Mucosa of gallbladder (tissue), 1 donor: ENCODE measurements at regions not wholly inside any gene's neighbourhood (a gene's known extent, or its start where the extent isn't known, plus 50 kb on each side); places are given as distances from the start of the nearest gene placed in this dataset.
"Not testable (repeated sequence)": the region's sequence is repeated elsewhere in the genome, so short reads cannot be mapped to it uniquely, and the experiment has no call there.

Source experiments
- DNase-seq: peaks from one replicate; pipeline ENCODE4 v3.0.0-alpha.2; 2020; ENCODE audit warnings: low spot score
- donor health status: DM: no; HTN: no; CAD: no.

GRCh38 chr15:95606551-95606950 lies 723.9 kb upstream of the NR2F2 start:
- no peak for DNase-seq

DNA sequence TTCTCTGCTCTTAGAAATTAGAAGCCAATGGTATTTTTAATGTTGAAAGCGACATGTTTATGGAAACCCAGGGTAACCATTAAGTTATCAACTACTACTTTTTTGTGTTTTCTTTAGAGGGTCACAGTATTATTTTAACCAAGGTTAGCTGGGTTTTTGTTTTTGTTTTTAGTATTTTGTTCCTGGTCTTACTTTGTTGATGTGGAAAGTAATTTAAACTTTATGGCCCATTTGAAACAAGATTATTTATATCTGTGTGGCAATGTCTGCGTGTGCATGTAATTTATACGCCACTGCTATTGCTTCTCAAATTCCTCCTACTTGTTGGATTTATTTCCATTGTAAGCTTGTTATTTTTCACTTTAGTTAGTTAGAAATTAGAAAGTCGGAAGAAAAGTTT lies 722.1 kb upstream of the NR2F2 start:
- no peak for DNase-seq

DNA sequence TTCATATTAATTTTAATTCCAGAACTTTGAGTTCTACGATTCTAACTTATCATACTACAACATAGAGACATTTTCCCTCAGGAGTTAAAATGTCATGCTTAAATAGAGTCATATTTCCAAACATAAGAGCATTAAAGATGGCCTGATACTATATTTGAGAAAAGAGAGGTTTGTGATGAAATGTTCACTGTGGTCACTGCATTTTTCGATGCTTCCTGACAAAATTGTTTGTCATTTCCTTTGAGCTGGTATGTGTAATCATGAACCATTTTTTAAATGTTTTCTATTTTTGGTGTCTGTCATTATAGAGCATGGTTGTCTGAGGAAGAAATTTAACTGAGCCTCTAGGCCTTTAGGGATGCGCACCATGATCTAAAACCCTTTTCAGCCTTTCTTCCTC lies 721.4 kb upstream of the NR2F2 start:
- DNase-seq: no peak

- no peak for DNase-seq
These were observed 719.6 kb upstream of the NR2F2 start for GRCh38 chr15:95610945-95611344.

- no peak for DNase-seq
These were observed 715.1 kb upstream of the NR2F2 start for GRCh38 chr15:95615436-95615835.

DNA sequence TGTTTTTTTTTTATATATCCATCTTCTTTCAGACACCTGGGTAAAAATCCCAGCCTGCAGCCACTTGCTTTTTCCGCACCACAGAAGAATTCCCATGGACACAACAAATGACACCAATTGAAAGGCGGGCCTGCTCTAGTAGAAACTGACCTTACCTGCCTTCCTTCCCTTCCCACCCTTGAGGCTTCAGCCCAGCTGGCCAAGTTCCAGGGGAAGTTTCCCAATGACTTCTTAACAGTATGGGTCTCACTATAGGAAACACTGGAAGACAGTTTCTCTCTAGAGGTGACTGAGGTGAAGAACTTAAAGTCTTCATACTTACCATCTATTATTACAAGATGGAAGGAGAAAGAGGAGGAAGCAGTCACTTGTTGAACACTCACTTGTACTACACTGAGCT lies 714.2 kb upstream of the NR2F2 start:
- DNase-seq: no peak

- no peak for DNase-seq
These were observed 709.4 kb upstream of the NR2F2 start for GRCh38 chr15:95620934-95621579.

- no peak for DNase-seq
These were observed 707.7 kb upstream of the NR2F2 start for GRCh38 chr15:95622843-95623242.

DNA sequence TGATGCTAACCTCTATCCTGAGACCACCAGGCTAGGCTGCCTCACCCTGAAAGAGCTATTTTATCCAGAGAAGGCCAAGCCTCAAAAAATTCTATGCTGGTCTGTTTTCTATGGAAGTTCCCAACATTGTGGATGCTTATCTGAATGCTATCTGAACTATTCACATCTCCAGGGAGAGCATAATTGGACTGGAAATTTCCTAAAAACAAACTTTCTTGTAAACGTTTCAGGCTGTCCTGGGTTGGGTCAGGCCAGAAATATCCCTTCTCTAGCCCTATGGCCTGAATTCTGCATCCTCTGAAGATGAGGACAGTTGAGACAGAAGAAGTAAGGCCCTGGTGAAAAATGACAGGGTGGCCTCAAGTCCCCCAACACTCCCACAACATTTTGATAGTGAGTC lies 706.4 kb upstream of the NR2F2 start:
- no peak for DNase-seq

- DNase-seq: no peak
These were observed 705.7 kb upstream of the NR2F2 start for GRCh38 chr15:95624616-95625361.

DNA sequence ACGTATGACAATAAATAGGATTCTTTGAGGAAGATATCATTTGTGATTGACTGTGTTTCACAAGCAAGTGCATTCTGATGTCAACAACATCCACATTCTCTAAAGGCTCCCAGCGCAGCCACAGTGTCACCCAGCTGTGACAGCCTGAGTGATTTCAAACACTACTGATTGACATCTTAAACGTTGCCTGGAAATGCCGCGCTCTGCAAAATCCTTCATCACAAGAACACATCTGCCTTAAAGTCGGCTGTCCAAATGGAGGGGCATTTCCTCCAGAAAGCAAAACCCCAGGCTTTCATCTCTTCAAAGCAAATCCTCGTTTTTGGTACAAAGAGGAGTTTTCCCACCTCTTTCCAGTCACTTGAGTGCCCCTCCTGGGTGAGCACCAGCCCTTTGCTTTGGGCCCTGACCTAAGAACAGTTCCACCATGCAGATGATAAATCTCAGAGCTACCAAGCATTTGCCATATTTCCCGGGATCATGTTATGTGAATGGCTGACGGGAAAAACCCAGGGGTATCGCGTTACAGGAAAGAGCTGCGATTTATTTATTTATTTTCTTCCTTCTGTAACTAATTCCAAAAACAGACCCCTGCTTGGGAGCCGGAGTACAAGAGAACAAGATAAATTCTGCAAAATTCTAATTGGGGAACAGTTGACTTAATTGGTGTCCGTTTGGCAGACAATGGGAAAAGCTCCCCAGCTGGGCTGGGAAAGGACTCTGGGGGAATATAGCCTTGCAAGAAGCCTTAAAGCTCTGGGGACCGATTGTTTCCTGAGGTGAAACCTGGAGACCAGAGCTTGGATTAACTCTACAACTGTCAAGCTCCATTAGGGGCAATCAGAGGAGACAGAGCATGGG lies 703.8 kb upstream of the NR2F2 start:
- no peak for DNase-seq

GRCh38 chr15:95629503-95630168 lies 700.9 kb upstream of the NR2F2 start:
- DNase-seq: no peak

DNA sequence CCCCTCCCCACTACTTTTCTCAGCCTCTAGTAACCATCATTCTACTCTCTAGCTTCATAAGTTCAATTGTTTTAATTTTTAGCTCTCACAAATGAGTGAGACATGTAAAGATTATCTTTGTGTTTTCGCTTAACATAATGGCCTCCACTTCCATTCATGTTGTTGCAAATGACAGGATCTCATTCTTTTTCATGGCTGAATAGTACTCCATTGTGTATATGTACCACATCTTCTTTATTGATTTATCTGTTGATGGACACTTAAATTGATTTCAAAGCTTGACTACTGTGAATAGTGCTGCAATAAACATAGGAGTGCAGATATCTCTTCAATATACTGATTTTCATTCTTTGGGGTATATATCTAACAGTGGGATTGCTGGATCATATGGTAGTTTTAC lies 699.8 kb upstream of the NR2F2 start:
- no peak for DNase-seq

GRCh38 chr15:95635666-95636065 lies 694.8 kb upstream of the NR2F2 start:
- DNase-seq: no peak

- no peak for DNase-seq
These were observed 694.4 kb upstream of the NR2F2 start for GRCh38 chr15:95636107-95636506.

- not testable (repeated sequence) for DNase-seq
These were observed 693.3 kb upstream of the NR2F2 start for GRCh38 chr15:95637234-95637633.

DNA sequence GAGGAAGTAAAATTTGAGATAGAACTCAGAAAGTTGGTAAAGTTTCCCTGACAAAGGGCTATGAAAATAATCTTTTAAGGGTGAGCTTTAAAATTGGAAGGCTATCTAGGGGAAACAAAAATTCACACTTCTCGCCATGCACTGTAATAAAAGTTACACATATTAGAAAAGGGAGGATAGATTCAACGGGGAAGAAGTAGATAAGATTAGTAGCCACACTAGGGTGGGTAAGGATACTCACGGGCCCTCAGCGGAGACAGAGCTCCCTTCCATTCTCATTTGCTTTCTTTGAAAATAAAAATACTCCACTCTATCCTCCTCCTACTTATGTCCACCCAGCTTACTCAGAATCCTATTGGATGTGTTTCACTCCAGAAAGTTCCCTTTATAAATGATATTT lies 691.3 kb upstream of the NR2F2 start:
- DNase-seq: no peak

DNA sequence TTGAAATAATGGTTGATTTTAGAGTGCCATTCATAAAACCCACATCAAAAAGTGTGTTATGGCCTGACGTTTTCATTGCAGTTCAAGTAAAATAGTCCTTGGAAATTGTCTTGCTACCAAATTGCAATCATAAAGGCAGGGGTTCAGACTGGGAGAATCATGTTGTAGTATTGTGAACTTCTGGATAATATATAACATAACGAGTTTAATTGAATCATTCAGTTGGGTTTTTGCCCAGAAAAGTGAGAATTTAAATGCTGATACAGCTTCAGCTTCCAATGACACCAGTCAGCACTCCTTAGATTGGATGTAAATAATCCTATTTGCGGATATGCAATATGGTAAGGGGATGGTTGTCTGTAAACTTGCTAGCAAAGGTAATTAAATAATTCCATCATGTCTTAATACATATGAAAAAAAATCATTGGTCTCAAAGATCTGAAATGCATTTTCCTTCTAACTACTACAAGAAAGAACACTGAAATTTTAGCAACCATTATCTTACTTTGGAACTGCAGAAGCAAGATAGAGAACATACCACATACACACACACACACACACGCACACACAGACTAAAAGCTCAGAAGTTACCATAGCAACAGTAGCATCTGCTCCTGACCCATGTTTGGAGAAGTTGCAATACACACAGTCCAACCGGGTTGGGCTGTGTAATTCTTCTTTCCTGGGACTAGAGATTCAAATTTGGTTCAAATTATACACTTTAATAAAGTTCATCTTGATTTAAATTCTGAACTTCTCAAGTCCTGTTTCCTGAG lies 686.2 kb upstream of the NR2F2 start:
- peak; percentile 16 for DNase-seq

GRCh38 chr15:95645791-95646338 lies 684.6 kb upstream of the NR2F2 start:
- DNase-seq: no peak

DNA sequence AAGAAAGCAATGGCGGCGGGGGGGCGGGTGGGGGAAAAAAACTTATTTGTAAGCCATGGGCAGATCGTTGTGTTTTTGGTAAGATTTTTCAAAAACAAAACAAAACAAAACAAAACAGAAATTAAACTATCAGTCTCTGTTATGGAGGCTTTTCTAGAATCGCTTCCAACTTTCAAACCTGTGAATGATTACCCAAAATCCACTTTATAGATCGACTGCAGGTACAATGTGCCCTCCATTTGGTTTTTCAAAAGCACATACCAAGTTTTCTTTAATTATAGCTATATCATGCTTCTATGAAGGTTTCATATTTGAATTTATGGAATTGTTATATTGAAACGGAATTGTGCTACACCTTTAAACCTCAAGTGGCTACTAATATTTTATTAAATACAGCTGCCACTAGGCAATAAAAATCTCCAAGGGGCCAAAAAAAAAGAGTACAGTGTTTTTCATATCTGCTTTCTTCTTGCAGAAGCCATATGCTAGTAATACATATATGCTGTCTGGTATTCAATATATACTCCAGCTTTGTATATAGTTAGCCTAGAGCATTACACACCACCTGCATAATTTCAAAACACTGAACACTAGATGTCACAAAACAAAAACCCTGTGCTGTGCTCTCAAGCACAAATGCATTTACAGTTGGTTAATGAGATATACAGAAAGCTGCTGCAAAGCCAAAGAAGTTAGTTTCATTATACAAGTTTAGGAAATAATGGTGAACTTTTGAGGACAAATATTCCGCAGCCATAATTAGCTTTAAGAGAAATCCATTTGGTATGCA lies 683.8 kb upstream of the NR2F2 start:
- no peak for DNase-seq
